Activated naive CD8-positive, alpha-beta T cell treated with anti-CD3 and anti-CD28 coated beads for 36 hours (primary cell): ENCODE measurements at regions not wholly inside any gene's neighbourhood (a gene's known extent, or its start where the extent isn't known, plus 50 kb on each side); places are given as distances from the start of the nearest gene placed in this dataset.

ENCODE experiments used
- DNase-seq: peaks from one replicate; pipeline ENCODE4 v3.0.0; 2021
- H3K27ac Mint-ChIP-seq: one replicate; pipeline ENCODE4 v1.8.0; 2022; ENCODE audit warnings: mild to moderate bottlenecking, moderate library complexity, mixed read lengths
- H3K27me3 Mint-ChIP-seq: one replicate; pipeline ENCODE4 v1.8.0; 2022; ENCODE audit warnings: mild to moderate bottlenecking, mixed read lengths
- H3K36me3 Mint-ChIP-seq: one replicate; pipeline ENCODE4 v1.8.0; 2021; ENCODE audit warnings: mild to moderate bottlenecking, mixed read lengths
- H3K4me1 Mint-ChIP-seq: one replicate; pipeline ENCODE4 v1.8.0; 2021; ENCODE audit warnings: mixed read lengths
- H3K4me3 Mint-ChIP-seq: one replicate; pipeline ENCODE4 v1.8.0; 2022; ENCODE audit warnings: mild to moderate bottlenecking, moderate library complexity, mixed read lengths
- H3K9me3 Mint-ChIP-seq: one replicate; pipeline ENCODE4 v1.8.0; 2022; ENCODE audit warnings: mixed read lengths

GRCh38 chr13:31433207-31433606 is 233.4 kb downstream of the B3GLCT start:
- no peaks in the 10 kb centered on the region for H3K9me3 Mint-ChIP-seq
- H3K4me1 Mint-ChIP-seq = no peaks in the 10 kb centered on the region
- no peak overlapping the region for H3K27ac Mint-ChIP-seq
- no peak for DNase-seq
- no peaks in the 10 kb centered on the region for H3K36me3 Mint-ChIP-seq
- no peaks in the 10 kb centered on the region for H3K27me3 Mint-ChIP-seq
- no peak overlapping the region for H3K4me3 Mint-ChIP-seq

- H3K9me3 Mint-ChIP-seq = no peaks in the 10 kb centered on the region
- DNase-seq = no peak
- H3K4me1 Mint-ChIP-seq = no peaks in the 10 kb centered on the region
- H3K4me3 Mint-ChIP-seq = no peak overlapping the region
- no peak overlapping the region for H3K27ac Mint-ChIP-seq
- H3K36me3 Mint-ChIP-seq = no peaks in the 10 kb centered on the region
- no peaks in the 10 kb centered on the region for H3K27me3 Mint-ChIP-seq
These were observed 234.0 kb downstream of the B3GLCT start for GRCh38 chr13:31433746-31434145.

- DNase-seq = no peak
- Mint-ChIP-seq H3K4me3 (no peak overlapping the region), H3K9me3 (no peaks in the 10 kb centered on the region), H3K4me1 (no peaks in the 10 kb centered on the region), H3K36me3 (no peaks in the 10 kb centered on the region), H3K27me3 (no peaks in the 10 kb centered on the region), H3K27ac (no peak overlapping the region)
These were observed 234.8 kb downstream of the B3GLCT start for GRCh38 chr13:31434613-31435012.

GRCh38 chr13:31435536-31435935 is 235.8 kb downstream of the B3GLCT start:
- no peak for DNase-seq
- no peaks in the 10 kb centered on the region for H3K36me3 Mint-ChIP-seq
- H3K4me1 Mint-ChIP-seq = no peaks in the 10 kb centered on the region
- no peaks in the 10 kb centered on the region for H3K9me3 Mint-ChIP-seq
- H3K27me3 Mint-ChIP-seq = no peaks in the 10 kb centered on the region
- no peak overlapping the region for H3K27ac Mint-ChIP-seq
- H3K4me3 Mint-ChIP-seq = no peak overlapping the region

GRCh38 chr13:31436478-31436877 is 236.7 kb downstream of the B3GLCT start:
- H3K9me3 Mint-ChIP-seq = no peaks in the 10 kb centered on the region
- no peak overlapping the region for H3K4me3 Mint-ChIP-seq
- H3K27me3 Mint-ChIP-seq = peaks cover under 1% of the 10 kb centered on the region
- H3K36me3 Mint-ChIP-seq = no peaks in the 10 kb centered on the region
- H3K4me1 Mint-ChIP-seq = no peaks in the 10 kb centered on the region
- H3K27ac Mint-ChIP-seq = no peak overlapping the region
- DNase-seq = no peak

- Mint-ChIP-seq H3K4me1 (no peaks in the 10 kb centered on the region), H3K36me3 (no peaks in the 10 kb centered on the region), H3K27ac (no peak overlapping the region), H3K9me3 (no peaks in the 10 kb centered on the region), H3K4me3 (no peak overlapping the region), H3K27me3 (peaks cover 5% of the 10 kb centered on the region)
- no peak for DNase-seq
These were observed 238.2 kb downstream of the B3GLCT start for GRCh38 chr13:31437975-31438374.

- H3K9me3 Mint-ChIP-seq = no peaks in the 10 kb centered on the region
- H3K36me3 Mint-ChIP-seq = no peaks in the 10 kb centered on the region
- peaks cover 5% of the 10 kb centered on the region for H3K27me3 Mint-ChIP-seq
- H3K4me1 Mint-ChIP-seq = no peaks in the 10 kb centered on the region
- no peak overlapping the region for H3K4me3 Mint-ChIP-seq
- H3K27ac Mint-ChIP-seq = no peak overlapping the region
- DNase-seq = no peak
These were observed 240.4 kb downstream of the B3GLCT start for GRCh38 chr13:31440132-31440531.

GRCh38 chr13:31441800-31442510 is 242.2 kb downstream of the B3GLCT start:
- Mint-ChIP-seq H3K36me3 (no peaks in the 10 kb centered on the region), H3K9me3 (no peaks in the 10 kb centered on the region), H3K4me3 (no peak overlapping the region), H3K4me1 (no peaks in the 10 kb centered on the region), H3K27me3 (peaks cover 5% of the 10 kb centered on the region), H3K27ac (no peak overlapping the region)
- DNase-seq = no peak

GRCh38 chr13:31442571-31442970 is 242.8 kb downstream of the B3GLCT start:
- H3K36me3 Mint-ChIP-seq = no peaks in the 10 kb centered on the region

GRCh38 chr13:31444266-31444856 is 244.6 kb downstream of the B3GLCT start:
- no peaks in the 10 kb centered on the region for H3K9me3 Mint-ChIP-seq
- H3K27ac Mint-ChIP-seq = no peak overlapping the region
- no peak overlapping the region for H3K4me3 Mint-ChIP-seq
- H3K36me3 Mint-ChIP-seq = no peaks in the 10 kb centered on the region
- no peaks in the 10 kb centered on the region for H3K4me1 Mint-ChIP-seq
- no peak for DNase-seq
- peaks cover 5% of the 10 kb centered on the region for H3K27me3 Mint-ChIP-seq

More at GRCh38 chr13:31442571-31442970, 242.8 kb downstream of the B3GLCT start:
- no peak for DNase-seq
- Mint-ChIP-seq H3K4me1 (no peaks in the 10 kb centered on the region), H3K27ac (no peak overlapping the region), H3K4me3 (no peak overlapping the region), H3K27me3 (peaks cover 5% of the 10 kb centered on the region), H3K9me3 (no peaks in the 10 kb centered on the region)

- no peaks in the 10 kb centered on the region for H3K36me3 Mint-ChIP-seq
- no peak for DNase-seq
- no peak overlapping the region for H3K4me3 Mint-ChIP-seq
- no peaks in the 10 kb centered on the region for H3K9me3 Mint-ChIP-seq
- no peak overlapping the region for H3K27ac Mint-ChIP-seq
- H3K4me1 Mint-ChIP-seq = no peaks in the 10 kb centered on the region
- peaks cover 14% of the 10 kb centered on the region for H3K27me3 Mint-ChIP-seq
These were observed 252.8 kb downstream of the B3GLCT start for GRCh38 chr13:31452525-31452924.

GRCh38 chr13:31455581-31455980 is 255.8 kb downstream of the B3GLCT start:
- H3K4me3 Mint-ChIP-seq = no peak overlapping the region
- peaks cover 2% of the 10 kb centered on the region for H3K9me3 Mint-ChIP-seq
- peaks cover 18% of the 10 kb centered on the region for H3K27me3 Mint-ChIP-seq
- no peak for DNase-seq
- H3K4me1 Mint-ChIP-seq = no peaks in the 10 kb centered on the region
- H3K27ac Mint-ChIP-seq = no peak overlapping the region
- H3K36me3 Mint-ChIP-seq = no peaks in the 10 kb centered on the region

GRCh38 chr13:31456056-31456455 is 256.3 kb downstream of the B3GLCT start:
- Mint-ChIP-seq H3K27me3 (peaks cover 14% of the 10 kb centered on the region), H3K9me3 (peaks cover 2% of the 10 kb centered on the region), H3K36me3 (no peaks in the 10 kb centered on the region), H3K4me1 (no peaks in the 10 kb centered on the region), H3K4me3 (no peak overlapping the region), H3K27ac (no peak overlapping the region)
- no peak for DNase-seq

GRCh38 chr13:31460061-31460460 is 260.3 kb downstream of the B3GLCT start:
- H3K4me3 Mint-ChIP-seq = no peak overlapping the region
- H3K27me3 Mint-ChIP-seq = peaks cover 5% of the 10 kb centered on the region
- no peak overlapping the region for H3K27ac Mint-ChIP-seq
- peaks cover 2% of the 10 kb centered on the region for H3K9me3 Mint-ChIP-seq
- DNase-seq = no peak
- H3K36me3 Mint-ChIP-seq = no peaks in the 10 kb centered on the region
- no peaks in the 10 kb centered on the region for H3K4me1 Mint-ChIP-seq

GRCh38 chr13:31461923-31462322 is 262.1 kb downstream of the B3GLCT start:
- H3K4me3 Mint-ChIP-seq = no peak overlapping the region
- peaks cover 8% of the 10 kb centered on the region for H3K27me3 Mint-ChIP-seq
- H3K27ac Mint-ChIP-seq = no peak overlapping the region
- DNase-seq = no peak
- peaks cover 2% of the 10 kb centered on the region for H3K9me3 Mint-ChIP-seq
- no peaks in the 10 kb centered on the region for H3K36me3 Mint-ChIP-seq
- H3K4me1 Mint-ChIP-seq = no peaks in the 10 kb centered on the region

- H3K9me3 Mint-ChIP-seq = peaks cover under 1% of the 10 kb centered on the region
- no peak overlapping the region for H3K27ac Mint-ChIP-seq
- no peak overlapping the region for H3K4me3 Mint-ChIP-seq
- peaks cover 7% of the 10 kb centered on the region for H3K27me3 Mint-ChIP-seq
- no peaks in the 10 kb centered on the region for H3K36me3 Mint-ChIP-seq
- no peaks in the 10 kb centered on the region for H3K4me1 Mint-ChIP-seq
- DNase-seq = no peak
These were observed 263.0 kb downstream of the B3GLCT start for GRCh38 chr13:31462766-31463165.
